Activated CD4-positive, alpha-beta memory T cell treated with anti-CD3 and anti-CD28 coated beads for 36 hours (primary cell): ENCODE measurements at regions not wholly inside any gene's neighbourhood (a gene's known extent, or its start where the extent isn't known, plus 50 kb on each side); places are given as distances from the start of the nearest gene placed in this dataset.
"Not testable (repeated sequence)": the region's sequence is repeated elsewhere in the genome, so short reads cannot be mapped to it uniquely, and the experiment has no call there.

Experiments
- CTCF ChIA-PET: fragments of 350-600 bp; sonication (Branson Sonifier 250); formaldehyde crosslinking; loops from one replicate; lab custom pipeline; 2021; ENCODE audit warnings: antibody characterized with exemption, inconsistent platforms; lab: Charles Lee
- POLR2A ChIA-PET: fragments of 350-600 bp; sonication (Branson Sonifier 250); formaldehyde crosslinking; loops from one replicate; lab custom pipeline; 2021; ENCODE audit warnings: antibody characterized with exemption; lab: Charles Lee
- DNase-seq: peaks from one replicate; pipeline ENCODE4 v3.0.0-alpha.2; 2020
- H3K27ac Mint-ChIP-seq: one replicate; pipeline ENCODE4 v1.8.0; 2021; ENCODE audit warnings: mixed read lengths
- H3K27me3 Mint-ChIP-seq: one replicate; pipeline ENCODE4 v1.8.0; 2021; ENCODE audit warnings: mixed read lengths
- H3K36me3 Mint-ChIP-seq: one replicate; pipeline ENCODE4 v1.8.0; 2021; ENCODE audit warnings: mixed read lengths
- H3K4me1 Mint-ChIP-seq: one replicate; pipeline ENCODE4 v1.8.0; 2021; ENCODE audit warnings: low read depth, mixed read lengths
- H3K4me3 Mint-ChIP-seq: one replicate; pipeline ENCODE4 v1.8.0; 2021; ENCODE audit warnings: mild to moderate bottlenecking, mixed read lengths
- H3K9me3 Mint-ChIP-seq: one replicate; pipeline ENCODE4 v1.8.0; 2021; ENCODE audit warnings: mixed read lengths
- intact Hi-C: fragments of 100-400 bp; cut with micrococcal nuclease; formaldehyde crosslinking; loops from one replicate; pipeline ENCODE4 v1.15.1; 2023

DNA sequence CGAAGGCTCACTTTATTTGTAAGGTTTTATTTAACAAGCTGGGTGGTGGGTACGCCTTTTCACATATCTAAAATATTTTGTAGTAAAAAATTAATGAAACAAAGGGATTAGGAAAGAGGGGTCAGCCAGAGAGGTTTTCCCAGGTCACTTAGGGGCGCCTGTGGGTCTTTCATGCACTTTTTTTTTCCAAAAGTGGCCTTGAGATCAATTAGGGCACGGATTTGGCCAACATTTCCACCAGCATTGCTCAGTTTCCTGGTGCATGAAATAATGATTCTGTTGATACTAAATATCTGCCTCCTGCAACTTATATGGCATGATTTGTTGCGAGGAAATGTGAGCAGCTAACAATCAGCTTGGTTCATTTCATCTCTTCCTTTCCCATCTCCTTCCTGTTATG, 67.6 kb upstream of the ZCCHC2 start:
- POLR2A ChIA-PET: no interaction called here
- intact Hi-C loops: no loop called here
- Mint-ChIP-seq H3K4me3 (no peak overlapping the region), H3K27ac (no peak overlapping the region), H3K27me3 (peaks cover 15% of the 10 kb centered on the region), H3K4me1 (peaks cover 22% of the 10 kb centered on the region), H3K9me3 (no peaks in the 10 kb centered on the region), H3K36me3 (no peaks in the 10 kb centered on the region)
- CTCF ChIA-PET: interaction anchor here (1.4 to 1.5 kb wide), 2 partner anchors 30 to 131 kb away, joined by 3 to 6 read pairs; no protein-coding TSS in a partner anchor
- no peak for DNase-seq

DNA sequence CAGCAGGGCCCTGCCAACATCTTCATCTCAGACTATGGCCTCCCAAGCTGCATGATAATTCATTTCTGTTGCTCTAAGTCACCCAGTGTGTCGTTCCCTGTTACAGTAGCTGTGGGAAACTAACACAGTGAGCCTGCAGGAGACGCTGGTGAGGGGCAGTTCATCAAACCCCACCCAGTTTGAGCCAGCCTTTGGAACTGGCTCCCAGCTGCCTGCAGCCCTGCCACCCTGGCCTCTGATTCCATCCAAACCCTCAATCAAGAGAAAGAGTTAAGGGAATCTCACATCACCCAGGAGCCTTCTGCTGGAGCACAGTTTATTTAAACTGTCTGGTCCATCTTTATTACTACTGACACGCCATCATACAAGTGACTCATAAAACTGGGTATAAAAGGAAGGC, 64.9 kb upstream of the ZCCHC2 start:
- Mint-ChIP-seq H3K36me3 (no peaks in the 10 kb centered on the region), H3K9me3 (no peaks in the 10 kb centered on the region), H3K27ac (no peak overlapping the region), H3K4me3 (no peak overlapping the region), H3K27me3 (peaks cover 15% of the 10 kb centered on the region), H3K4me1 (peaks cover 9% of the 10 kb centered on the region)
- ChIA-PET CTCF (no interaction called here), POLR2A (no interaction called here)
- no peak for DNase-seq
- intact Hi-C loops: no loop called here

DNA sequence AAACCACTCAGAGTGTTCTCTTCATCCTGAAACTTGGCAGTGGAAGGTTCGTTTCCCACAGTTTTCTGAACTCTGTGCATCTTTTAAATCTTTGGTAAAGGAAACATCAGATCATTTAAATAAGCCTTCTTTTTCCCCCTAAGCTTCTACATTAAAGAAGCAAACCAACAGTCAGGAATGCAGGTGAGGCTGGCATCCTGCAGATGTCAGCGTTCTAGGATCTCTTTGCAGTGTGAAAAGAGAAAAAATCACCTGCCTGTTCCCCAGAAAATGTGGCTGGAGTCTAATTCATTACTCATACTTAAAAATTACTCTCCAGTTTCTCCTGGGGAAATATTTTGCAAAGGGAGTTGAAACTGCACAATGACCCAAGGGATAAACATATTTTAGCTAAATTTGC, 64.5 kb upstream of the ZCCHC2 start:
- peaks cover 14% of the 10 kb centered on the region for H3K27me3 Mint-ChIP-seq
- intact Hi-C loops: no loop called here
- ChIA-PET POLR2A (no interaction called here), CTCF (no interaction called here)
- no peak overlapping the region for H3K27ac Mint-ChIP-seq
- DNase-seq: no peak
- H3K9me3 Mint-ChIP-seq: no peaks in the 10 kb centered on the region
- peaks cover 9% of the 10 kb centered on the region for H3K4me1 Mint-ChIP-seq
- H3K36me3 Mint-ChIP-seq: no peaks in the 10 kb centered on the region
- no peak overlapping the region for H3K4me3 Mint-ChIP-seq

DNA sequence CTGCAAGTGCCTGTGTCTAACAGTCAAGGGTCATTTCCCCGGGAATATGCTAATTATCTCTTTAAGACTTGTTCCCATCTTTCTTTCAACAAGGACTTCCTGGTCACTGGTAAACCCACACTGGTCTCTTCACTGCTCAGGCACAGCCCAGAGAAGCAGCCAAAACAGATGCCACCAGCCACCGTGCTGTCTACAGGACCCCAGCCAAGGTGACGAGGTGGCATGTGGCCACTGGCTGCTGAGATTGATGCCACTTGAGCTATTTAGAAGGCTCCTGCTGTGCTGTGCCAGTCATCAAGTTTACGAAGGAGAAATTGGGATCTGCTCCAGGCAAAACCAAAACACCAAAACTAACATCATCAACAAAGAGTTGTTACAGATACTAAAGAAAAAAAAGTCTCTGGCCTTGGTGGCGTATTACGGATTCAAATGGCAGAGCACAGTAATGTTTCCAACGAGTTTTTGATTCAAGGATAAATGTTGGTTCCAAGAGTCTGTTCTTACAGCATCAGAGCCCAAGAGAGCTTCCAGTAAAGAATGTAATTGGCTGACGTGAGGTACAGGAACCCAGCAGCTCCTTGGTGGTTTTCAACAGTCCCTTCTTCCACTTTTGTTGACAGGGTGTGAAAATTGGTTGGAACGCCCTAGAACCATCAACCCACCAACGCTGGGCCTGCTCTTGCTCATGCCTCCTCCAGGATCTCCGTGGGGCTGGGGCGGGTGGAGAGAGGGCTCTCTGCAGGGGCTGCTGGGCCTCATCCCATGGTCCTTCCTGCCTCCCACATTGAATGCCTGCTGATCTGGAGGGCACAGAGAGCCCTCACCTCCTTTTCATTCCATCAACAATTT, 63.7 kb upstream of the ZCCHC2 start:
- intact Hi-C loops: no loop called here
- POLR2A ChIA-PET: no interaction called here

DNA sequence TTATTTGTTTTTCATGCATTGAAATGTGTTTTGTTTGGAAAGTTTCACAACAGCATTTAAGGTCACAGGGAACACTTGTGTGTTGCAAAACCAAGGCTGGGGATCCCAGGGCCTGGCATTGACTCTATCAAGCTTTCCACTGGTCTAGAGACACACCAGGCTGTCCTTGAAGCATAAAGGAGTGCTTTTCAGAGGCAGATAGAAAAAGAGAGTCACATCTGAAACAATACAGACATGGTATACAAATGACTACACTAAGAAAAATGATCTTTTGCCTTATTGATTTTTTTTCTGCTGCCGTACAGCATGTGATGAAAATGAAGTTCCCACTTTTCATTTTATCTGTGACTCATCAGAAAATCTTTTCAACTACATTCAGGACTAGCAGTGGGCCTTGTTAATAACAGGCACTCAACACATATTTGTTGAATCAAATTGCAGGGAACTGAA, 61.9 kb upstream of the ZCCHC2 start:
- H3K27me3 Mint-ChIP-seq: no peaks in the 10 kb centered on the region
- ChIA-PET POLR2A (no interaction called here), CTCF (interaction anchor here (0.6 kb wide), 1 partner anchor 23 kb away, joined by 3 read pairs; no protein-coding TSS in a partner anchor)
- no peaks in the 10 kb centered on the region for H3K36me3 Mint-ChIP-seq
- no peak overlapping the region for H3K27ac Mint-ChIP-seq
- no peaks in the 10 kb centered on the region for H3K9me3 Mint-ChIP-seq
- intact Hi-C loops: no loop called here
- no peaks in the 10 kb centered on the region for H3K4me1 Mint-ChIP-seq
- DNase-seq: no peak
- no peak overlapping the region for H3K4me3 Mint-ChIP-seq

More for the DNA sequence above, 63.7 kb upstream of the ZCCHC2 start:
- no peak overlapping the region for H3K4me3 Mint-ChIP-seq
- no peak overlapping the region for H3K27ac Mint-ChIP-seq
- H3K9me3 Mint-ChIP-seq: no peaks in the 10 kb centered on the region
- H3K4me1 Mint-ChIP-seq: peaks cover 1% of the 10 kb centered on the region
- H3K36me3 Mint-ChIP-seq: no peaks in the 10 kb centered on the region
- H3K27me3 Mint-ChIP-seq: peaks cover 9% of the 10 kb centered on the region
- DNase-seq: no peak
- CTCF ChIA-PET: no interaction called here

DNA sequence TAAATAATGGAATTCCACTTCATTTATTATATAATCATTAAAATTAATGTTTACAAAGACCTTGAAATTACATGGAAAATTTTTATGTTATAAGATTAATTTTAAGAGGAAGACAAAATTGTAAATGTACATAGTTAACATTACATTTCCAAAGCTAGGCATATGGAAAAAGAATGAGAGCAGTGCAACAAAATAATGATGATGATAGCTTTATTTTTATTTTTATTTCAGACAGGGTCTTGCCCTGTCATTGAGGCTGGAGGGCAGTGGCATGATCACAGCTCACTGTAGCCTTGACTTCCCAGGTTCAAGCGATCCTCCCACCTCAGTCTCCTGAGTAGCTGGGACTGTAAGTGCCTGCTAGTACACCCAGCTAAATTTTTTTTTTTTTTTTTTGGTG, 61.2 kb upstream of the ZCCHC2 start:
- POLR2A ChIA-PET: interaction anchor here (0.6 kb wide), 1 partner anchor 33 kb away, joined by 3 read pairs; no protein-coding TSS in a partner anchor

DNA sequence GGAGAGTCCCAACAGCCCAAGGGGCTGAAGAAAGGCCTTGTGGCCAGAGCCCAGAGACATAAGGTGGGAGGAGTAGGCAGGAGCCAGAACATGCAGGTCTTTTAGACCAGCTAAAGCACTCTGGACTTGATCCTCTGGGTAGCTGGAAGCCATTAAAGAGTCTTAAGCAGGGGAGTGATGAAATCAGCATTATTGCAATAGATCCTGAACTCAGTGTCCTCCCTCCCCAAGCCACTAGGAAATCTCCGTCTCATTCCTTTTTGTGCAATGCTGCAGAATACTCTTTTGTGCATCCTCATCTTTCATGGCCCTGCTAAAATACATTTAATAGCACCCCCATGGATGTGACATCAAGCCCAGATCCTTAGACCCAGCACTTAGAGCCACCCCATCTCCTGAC, 58.6 kb upstream of the ZCCHC2 start:
- CTCF ChIA-PET: interaction anchor here (0.6 to 2.0 kb wide), 2 partner anchors 38 to 66 kb away, joined by 3 to 4 read pairs; no protein-coding TSS in a partner anchor

More for the DNA sequence above, 61.2 kb upstream of the ZCCHC2 start:
- Mint-ChIP-seq H3K36me3 (no peaks in the 10 kb centered on the region), H3K27ac (no peak overlapping the region), H3K4me1 (no peaks in the 10 kb centered on the region), H3K4me3 (no peak overlapping the region), H3K27me3 (no peaks in the 10 kb centered on the region), H3K9me3 (no peaks in the 10 kb centered on the region)
- CTCF ChIA-PET: no interaction called here
- intact Hi-C loops: no loop called here
- DNase-seq: no peak

DNA sequence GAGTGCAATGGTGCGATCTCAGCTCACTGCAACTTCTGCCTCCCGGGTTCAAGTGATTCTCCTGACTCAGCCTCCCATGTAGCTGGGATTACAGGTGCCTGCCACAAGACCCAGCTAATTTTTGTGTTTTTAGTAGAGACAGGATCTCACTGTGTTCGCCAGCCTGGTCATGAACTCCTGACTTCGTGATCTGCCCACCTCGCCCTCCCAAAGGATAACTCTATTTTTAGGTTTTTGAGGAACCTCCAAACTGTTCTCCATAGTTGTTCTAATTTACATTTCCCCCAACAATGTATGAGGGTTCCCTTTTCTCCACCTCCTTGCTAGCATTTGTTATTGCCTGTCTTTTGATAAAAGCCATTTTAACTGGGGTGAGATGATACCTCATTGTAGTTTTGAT, 53.7 kb upstream of the ZCCHC2 start:
- DNase-seq, H3K4me3 Mint-ChIP-seq, H3K36me3 Mint-ChIP-seq, POLR2A ChIA-PET, H3K4me1 Mint-ChIP-seq, CTCF ChIA-PET, intact Hi-C loops, H3K27ac Mint-ChIP-seq: not testable (repeated sequence)
- Mint-ChIP-seq H3K9me3 (peaks cover 28% of the 10 kb centered on the region), H3K27me3 (peaks cover 13% of the 10 kb centered on the region)

More for the DNA sequence above, 58.6 kb upstream of the ZCCHC2 start:
- POLR2A ChIA-PET: no interaction called here
- H3K36me3 Mint-ChIP-seq: no peaks in the 10 kb centered on the region
- H3K4me1 Mint-ChIP-seq: no peaks in the 10 kb centered on the region
- no peak for DNase-seq
- no peak overlapping the region for H3K27ac Mint-ChIP-seq
- no peak overlapping the region for H3K4me3 Mint-ChIP-seq
- intact Hi-C loops: no loop called here
- no peaks in the 10 kb centered on the region for H3K27me3 Mint-ChIP-seq
- H3K9me3 Mint-ChIP-seq: peaks cover 6% of the 10 kb centered on the region
